NCI-H2171 (cell line): ENCODE measurements at regions not wholly inside any gene's neighbourhood (a gene's known extent, or its start where the extent isn't known, plus 50 kb on each side); places are given as distances from the start of the nearest gene placed in this dataset.
"Not testable (repeated sequence)": the region's sequence is repeated elsewhere in the genome, so short reads cannot be mapped to it uniquely, and the experiment has no call there.

Source experiments
- DNase-seq: peaks from one replicate; lab custom pipeline; 2025; lab: John Stamatoyannopoulos, UW

- DNase-seq = no peak
Observed at GRCh38 chr15:92805080-92805690, 94.9 kb upstream of the CHD2 start.

GRCh38 chr15:92806171-92806570 is 94.0 kb upstream of the CHD2 start:
- DNase-seq = not testable (repeated sequence)

- no peak for DNase-seq
Observed at GRCh38 chr15:92806763-92807162, 93.4 kb upstream of the CHD2 start.

- no peak for DNase-seq
Observed at GRCh38 chr15:92807971-92808571, 92.1 kb upstream of the CHD2 start.

GRCh38 chr15:92808598-92809063 is 91.5 kb upstream of the CHD2 start:
- no peak for DNase-seq

- DNase-seq = peak; percentile 96
Observed at GRCh38 chr15:92809064-92809879, 90.9 kb upstream of the CHD2 start.

- peak; percentile 33 for DNase-seq
Observed at GRCh38 chr15:92809880-92810361, 90.2 kb upstream of the CHD2 start.

GRCh38 chr15:92810418-92811138 is 89.5 kb upstream of the CHD2 start:
- DNase-seq = peak; percentile 69

GRCh38 chr15:92811148-92811913 is 88.8 kb upstream of the CHD2 start:
- DNase-seq = peak; percentile 25

GRCh38 chr15:92812271-92812670 is 87.9 kb upstream of the CHD2 start:
- DNase-seq = no peak

GRCh38 chr15:92813485-92813884 is 86.6 kb upstream of the CHD2 start:
- DNase-seq = no peak

- no peak for DNase-seq
Observed at GRCh38 chr15:92817339-92817886, 82.7 kb upstream of the CHD2 start.

GRCh38 chr15:92818651-92819277 is 81.4 kb upstream of the CHD2 start:
- DNase-seq = no peak

- DNase-seq = no peak
Observed at GRCh38 chr15:92819278-92820235, 80.6 kb upstream of the CHD2 start.

- peak; percentile 92 for DNase-seq
Observed at GRCh38 chr15:92820236-92821021, 79.7 kb upstream of the CHD2 start.

GRCh38 chr15:92821491-92822116 is 78.5 kb upstream of the CHD2 start:
- no peak for DNase-seq

- no peak for DNase-seq
Observed at GRCh38 chr15:92822216-92823144, 77.6 kb upstream of the CHD2 start.
